HL-60 (cell line): ENCODE measurements at regions not wholly inside any gene's neighbourhood (a gene's known extent, or its start where the extent isn't known, plus 50 kb on each side); places are given as distances from the start of the nearest gene placed in this dataset.

Source experiments
- DNase-seq, 2 experiments: peaks; one replicate each; pipeline ENCODE4 v3.0.0-alpha.2; 2010 to 2020; ENCODE audit warnings: low read depth in 1 of 2, low spot score in 1 of 2
- H3K27ac ChIP-seq: fragments of 250-450 bp; sonication (Bioruptor Pico); replicated peaks from 2 replicates; pipeline ENCODE4 v1.5.1; 2020; ENCODE audit warnings: mild to moderate bottlenecking, moderate library complexity
- H3K27me3 ChIP-seq: fragments of 250-450 bp; sonication (Bioruptor Pico); 2 replicates; pipeline ENCODE4 v1.5.1; 2021; ENCODE audit warnings: mild to moderate bottlenecking, moderate library complexity; ENCODE audit not compliant: insufficient read depth, poor library complexity, severe bottlenecking
- H3K4me3 ChIP-seq: replicated peaks from 2 replicates; pipeline ENCODE4 v1.5.1; 2011; ENCODE audit warnings: mild to moderate bottlenecking, control low read depth, low read length; ENCODE audit not compliant: insufficient read depth
- CTCF ChIP-seq: IDR thresholded peaks from one replicate; pipeline ENCODE4 v1.5.1; 2011; ENCODE audit warnings: low read length, control low read depth, inconsistent platforms; ENCODE audit not compliant: insufficient read depth
- GABPA ChIP-seq: IDR thresholded peaks from 2 replicates; pipeline ENCODE4 v1.6.1; 2012; ENCODE audit warnings: low read depth
- POLR2AphosphoS5 ChIP-seq: IDR thresholded peaks from 2 replicates; pipeline ENCODE4 v1.6.1; 2012; ENCODE audit warnings: low read depth
- REST ChIP-seq: IDR thresholded peaks from 2 replicates; pipeline ENCODE4 v1.6.1; 2012; ENCODE audit warnings: low read depth; ENCODE audit not compliant: insufficient replicate concordance
- SPI1 ChIP-seq: IDR thresholded peaks from 2 replicates; pipeline ENCODE4 v1.6.1; 2012; ENCODE audit warnings: low read depth, mild to moderate bottlenecking, borderline replicate concordance

- DNase-seq: no peak
- Histone ChIP-seq H3K4me3 (no peak overlapping the region), H3K27me3 (no peaks in the 10 kb centered on the region), H3K27ac (no peak overlapping the region)
- TF ChIP-seq GABPA: no peak
- no peak for TF ChIP-seq POLR2AphosphoS5
Observed at GRCh38 chr21:16279731-16280581, 550.2 kb downstream of the USP25 start.

GRCh38 chr21:16280686-16281091 lies 550.9 kb downstream of the USP25 start:
- Histone ChIP-seq H3K27me3 (no peaks in the 10 kb centered on the region), H3K4me3 (no peak overlapping the region), H3K27ac (no peak overlapping the region)
- no peak for DNase-seq
- no peak for TF ChIP-seq CTCF
- TF ChIP-seq REST: no peak
- no peak for TF ChIP-seq POLR2AphosphoS5
- no peak for TF ChIP-seq SPI1
- no peak for TF ChIP-seq GABPA

- no peak overlapping the region for H3K4me3 ChIP-seq
- TF ChIP-seq GABPA: no peak
- no peak for TF ChIP-seq POLR2AphosphoS5
- no peak for TF ChIP-seq REST
- no peak for TF ChIP-seq SPI1
- TF ChIP-seq CTCF: no peak
- no peak overlapping the region for H3K27ac ChIP-seq
- no peaks in the 10 kb centered on the region for H3K27me3 ChIP-seq
- no peak for DNase-seq
Observed at GRCh38 chr21:16283516-16283915, 553.7 kb downstream of the USP25 start.

GRCh38 chr21:16285605-16286126 lies 555.9 kb downstream of the USP25 start:
- H3K27me3 ChIP-seq: no peaks in the 10 kb centered on the region
- H3K4me3 ChIP-seq: no peak overlapping the region
- DNase-seq: no peak
- no peak overlapping the region for H3K27ac ChIP-seq
- TF ChIP-seq GABPA: no peak

- Histone ChIP-seq H3K27me3 (no peaks in the 10 kb centered on the region), H3K4me3 (no peak overlapping the region), H3K27ac (no peak overlapping the region)
- TF ChIP-seq CTCF (no peak), REST (no peak), GABPA (no peak), SPI1 (no peak), POLR2AphosphoS5 (no peak)
- DNase-seq: no peak
Observed at GRCh38 chr21:16287046-16287445, 557.3 kb downstream of the USP25 start.
